ENCODE measurements at regions not wholly inside any gene's neighbourhood (a gene's known extent, or its start where the extent isn't known, plus 50 kb on each side); places are given as distances from the start of the nearest gene placed in this dataset.

DNA sequence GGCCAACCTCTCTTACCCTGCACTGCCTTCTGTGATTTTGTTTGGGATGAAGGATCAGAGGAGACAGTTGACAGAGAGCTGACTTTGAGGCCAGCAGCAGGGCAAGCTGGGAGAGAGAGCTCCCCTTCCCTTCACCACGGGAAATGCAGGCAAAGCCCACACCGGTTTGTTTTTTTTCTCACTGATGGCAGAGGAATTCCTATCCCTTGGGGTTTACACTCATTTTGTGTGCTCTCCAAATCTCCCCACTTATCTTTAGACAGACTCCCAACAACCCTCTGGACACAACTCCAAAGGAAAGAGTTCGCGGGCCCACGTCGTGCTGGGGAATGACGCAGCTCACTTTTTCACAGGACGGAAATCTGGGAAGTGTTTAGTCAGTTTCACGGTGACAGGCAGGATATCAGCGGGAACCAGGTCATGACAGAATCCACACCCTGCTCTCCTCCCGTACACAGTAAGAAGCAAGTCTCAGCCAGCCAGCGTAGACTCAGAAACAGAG is 68.3 kb upstream of the FAM171A1 start:
- no peaks in the 10 kb centered on the region for H3K36me3 ChIP-seq
- H3K27me3 ChIP-seq (ENCODE audit: insufficient read depth, low read depth, severe bottlenecking) = no peaks in the 10 kb centered on the region
- peak overlapping the region; percentile 48 for H3K4me3 ChIP-seq (ENCODE audit: low read depth, low read length)
- TF ChIP-seq CTCF (IDR thresholded peaks at IDR 0.05; ENCODE audit: low read depth, low read length) = peak; percentile 61; the same call in 1 of the 2 replicates
- H3K9me3 ChIP-seq (ENCODE audit: severe bottlenecking) = no peaks in the 10 kb centered on the region
- peak overlapping the region; percentile 79 for H3K27ac ChIP-seq
- peak; percentile 53 for DNase-seq

GRCh38 chr10:15436696-15437095 is 65.6 kb upstream of the FAM171A1 start:
- H3K27ac ChIP-seq = no peak overlapping the region

GRCh38 chr10:15433850-15434537 is 62.9 kb upstream of the FAM171A1 start:
- Histone ChIP-seq H3K27me3 (ENCODE audit: insufficient read depth, low read depth, severe bottlenecking) (no peaks in the 10 kb centered on the region), H3K36me3 (no peaks in the 10 kb centered on the region), H3K4me3 (ENCODE audit: low read depth, low read length) (peak overlapping the region; percentile 40), H3K9me3 (ENCODE audit: severe bottlenecking) (no peaks in the 10 kb centered on the region), H3K27ac (no peak overlapping the region)
- no peak for DNase-seq
- peak; percentile 9; the same call in 1 of the 2 replicates for TF ChIP-seq CTCF (IDR thresholded peaks at IDR 0.05; ENCODE audit: low read depth, low read length)

More at GRCh38 chr10:15436696-15437095, 65.6 kb upstream of the FAM171A1 start:
- Histone ChIP-seq H3K9me3 (ENCODE audit: severe bottlenecking) (no peaks in the 10 kb centered on the region), H3K27me3 (ENCODE audit: insufficient read depth, low read depth, severe bottlenecking) (no peaks in the 10 kb centered on the region), H3K4me3 (ENCODE audit: low read depth, low read length) (no peak overlapping the region), H3K36me3 (no peaks in the 10 kb centered on the region)
- no peak for DNase-seq
- no peak for TF ChIP-seq CTCF (IDR thresholded peaks at IDR 0.05; ENCODE audit: low read depth, low read length)

DNA sequence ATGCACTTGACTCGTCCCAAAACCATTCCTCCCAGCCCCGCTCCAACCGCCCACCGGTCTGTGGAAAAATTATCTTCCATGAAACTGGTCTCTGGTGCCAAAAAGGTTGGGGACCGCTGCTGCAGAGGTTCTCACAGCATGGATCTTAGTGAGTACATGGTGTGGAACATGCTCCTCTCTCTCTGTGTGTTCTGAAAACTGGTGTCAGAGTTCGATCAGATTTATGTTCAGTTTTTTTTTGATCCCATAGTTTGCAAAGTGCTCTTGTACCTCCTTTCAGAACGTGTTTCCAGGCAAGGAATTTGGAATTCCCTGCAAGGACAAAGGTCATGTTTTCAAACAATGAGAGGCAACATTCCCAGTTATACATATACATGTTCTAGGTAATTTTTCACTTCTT is 61.2 kb upstream of the FAM171A1 start:
- DNase-seq = no peak
- no peaks in the 10 kb centered on the region for H3K27me3 ChIP-seq (ENCODE audit: insufficient read depth, low read depth, severe bottlenecking)
- no peaks in the 10 kb centered on the region for H3K9me3 ChIP-seq (ENCODE audit: severe bottlenecking)
- H3K4me3 ChIP-seq (ENCODE audit: low read depth, low read length) = no peak overlapping the region
- H3K27ac ChIP-seq = no peak overlapping the region
- TF ChIP-seq CTCF (IDR thresholded peaks at IDR 0.05; ENCODE audit: low read depth, low read length) = no peak
- no peaks in the 10 kb centered on the region for H3K36me3 ChIP-seq

DNA sequence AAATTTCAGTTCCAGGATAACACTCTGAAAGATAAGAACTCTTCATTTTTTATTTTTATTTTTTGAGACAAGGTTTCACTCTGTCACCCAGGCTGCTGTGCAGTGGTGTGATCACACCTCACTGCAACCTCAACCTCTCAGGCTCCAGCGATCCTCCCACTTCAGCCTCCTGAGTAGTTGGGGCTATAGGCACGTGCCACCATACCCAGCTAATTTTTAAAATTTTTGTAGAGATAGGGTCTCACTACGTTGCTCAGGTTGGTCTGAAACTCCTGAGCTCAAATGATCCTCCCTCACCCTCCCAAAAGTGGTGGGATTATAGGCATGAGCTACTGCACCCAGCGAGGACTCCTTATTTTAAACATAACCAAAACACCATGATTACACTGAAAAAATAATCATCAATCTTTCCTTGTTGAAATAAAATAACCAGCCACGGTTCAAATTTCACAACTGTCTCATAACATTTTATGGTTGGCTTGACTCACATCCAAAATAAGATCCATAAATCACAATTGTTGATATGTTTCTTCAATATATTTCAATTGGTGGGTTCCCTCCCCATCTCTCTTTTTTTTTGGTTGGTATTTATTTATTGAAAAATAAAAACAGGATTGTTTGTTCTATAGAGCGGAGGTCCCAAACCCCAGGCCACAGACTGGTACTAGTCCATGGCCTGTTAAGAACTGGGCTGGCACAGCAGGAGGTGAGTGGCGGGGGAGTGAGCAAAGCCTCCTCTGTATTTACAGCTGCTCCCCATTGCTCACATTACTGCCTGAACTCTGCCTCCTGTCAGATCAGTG is 60.1 kb upstream of the FAM171A1 start:
- H3K4me3 ChIP-seq (ENCODE audit: low read depth, low read length) = no peak overlapping the region
- no peaks in the 10 kb centered on the region for H3K36me3 ChIP-seq
- no peak for DNase-seq
- no peak overlapping the region for H3K27ac ChIP-seq
- no peak for TF ChIP-seq CTCF (IDR thresholded peaks at IDR 0.05; ENCODE audit: low read depth, low read length)
- no peaks in the 10 kb centered on the region for H3K27me3 ChIP-seq (ENCODE audit: insufficient read depth, low read depth, severe bottlenecking)
- no peaks in the 10 kb centered on the region for H3K9me3 ChIP-seq (ENCODE audit: severe bottlenecking)

Data from WERI-Rb-1 (cell line).